Kidney glomerular epithelial cell (primary cell): ENCODE measurements at regions not wholly inside any gene's neighbourhood (a gene's known extent, or its start where the extent isn't known, plus 50 kb on each side); places are given as distances from the start of the nearest gene placed in this dataset.

Experiments used
- DNase-seq: peaks from one replicate; lab custom pipeline; 2025; lab: John Stamatoyannopoulos, UW

- DNase-seq = no peak
Measured at GRCh38 chr13:33515146-33515545, 229.6 kb upstream of the STARD13 start.

DNA sequence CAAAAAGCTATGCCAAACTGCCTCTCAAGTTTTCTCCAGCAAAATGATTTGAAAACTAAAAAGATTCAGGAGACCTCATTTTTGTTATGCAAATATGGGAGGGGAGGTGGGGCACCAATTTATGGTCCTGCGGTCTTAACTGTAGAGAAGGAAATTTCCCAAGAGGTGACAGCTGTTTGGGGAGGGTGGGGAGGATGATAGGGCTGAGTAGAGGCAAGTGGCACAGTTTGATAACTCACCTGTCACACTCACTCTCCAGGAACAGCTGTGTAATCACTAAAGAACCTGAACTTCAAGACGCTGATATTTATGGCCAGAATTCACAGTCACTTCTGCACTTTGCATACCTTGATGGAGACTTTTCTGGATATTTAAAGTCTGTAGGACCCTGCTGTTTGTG lies 232.9 kb upstream of the STARD13 start:
- DNase-seq = no peak

DNA sequence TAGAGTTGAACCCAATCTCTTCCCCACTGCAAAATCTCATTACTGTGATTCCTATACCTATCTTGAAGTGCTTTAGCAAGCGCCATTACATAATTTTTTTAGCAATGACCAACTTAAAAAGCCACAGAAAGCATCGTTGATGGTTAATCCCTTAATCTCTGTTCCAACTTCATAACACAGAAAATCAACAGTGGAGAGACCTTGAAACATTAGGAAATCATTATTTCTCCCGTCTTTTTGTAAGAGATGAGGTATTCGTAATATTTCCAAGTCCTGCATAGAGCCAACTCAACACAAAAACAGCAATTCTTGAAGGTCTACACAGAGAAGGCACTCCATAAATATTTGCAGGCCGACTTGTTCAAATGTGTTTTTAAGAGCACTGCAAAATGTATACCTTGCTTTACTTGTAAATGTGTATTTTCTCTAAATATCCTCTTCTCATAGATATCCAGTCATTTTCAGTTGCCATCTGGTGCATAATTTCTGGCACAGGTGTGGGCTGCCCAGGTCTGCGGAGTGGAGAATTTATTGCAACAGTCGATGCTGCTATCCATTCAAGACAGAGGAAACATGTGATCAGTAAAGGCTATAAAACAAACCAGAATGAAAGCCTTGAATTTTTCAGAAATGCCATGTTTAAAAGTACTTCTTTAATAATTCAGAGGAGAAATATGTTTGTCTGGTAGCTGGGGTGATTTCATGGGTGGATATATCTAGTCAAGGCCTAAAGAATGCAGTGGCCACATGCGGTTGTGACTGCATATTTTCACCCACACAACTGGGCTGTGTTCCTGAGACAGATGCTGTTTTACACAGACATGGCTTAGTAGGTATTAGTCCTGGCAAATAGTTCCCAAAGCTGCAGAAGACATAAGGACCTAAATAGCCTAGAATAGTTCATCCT lies 234.3 kb upstream of the STARD13 start:
- no peak for DNase-seq

DNA sequence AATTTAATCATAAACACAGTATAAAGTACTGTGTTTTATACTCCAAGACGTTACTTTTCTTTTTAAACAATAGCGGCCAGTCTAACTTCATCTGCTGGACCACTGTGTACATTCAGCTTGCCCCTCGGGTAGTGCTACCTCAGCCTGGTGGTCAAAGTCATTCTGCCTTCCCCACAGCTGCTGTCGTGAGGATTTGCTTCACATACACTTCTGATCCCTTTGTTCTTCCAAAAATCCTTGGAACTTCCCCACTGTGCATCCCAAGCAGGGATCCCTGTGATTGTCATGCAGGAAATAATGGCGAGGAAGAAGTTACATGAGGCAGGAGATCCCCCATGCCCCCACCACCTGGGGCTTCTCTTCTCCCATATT lies 234.9 kb upstream of the STARD13 start:
- DNase-seq = no peak

- DNase-seq = no peak
Measured at GRCh38 chr13:33524086-33524485, 238.5 kb upstream of the STARD13 start.

- no peak for DNase-seq
Measured at GRCh38 chr13:33525763-33526162, 240.2 kb upstream of the STARD13 start.

- DNase-seq = no peak
Measured at GRCh38 chr13:33526718-33527117, 241.2 kb upstream of the STARD13 start.

GRCh38 chr13:33528896-33529295 lies 243.3 kb upstream of the STARD13 start:
- no peak for DNase-seq

GRCh38 chr13:33531484-33531883 lies 245.9 kb upstream of the STARD13 start:
- no peak for DNase-seq

DNA sequence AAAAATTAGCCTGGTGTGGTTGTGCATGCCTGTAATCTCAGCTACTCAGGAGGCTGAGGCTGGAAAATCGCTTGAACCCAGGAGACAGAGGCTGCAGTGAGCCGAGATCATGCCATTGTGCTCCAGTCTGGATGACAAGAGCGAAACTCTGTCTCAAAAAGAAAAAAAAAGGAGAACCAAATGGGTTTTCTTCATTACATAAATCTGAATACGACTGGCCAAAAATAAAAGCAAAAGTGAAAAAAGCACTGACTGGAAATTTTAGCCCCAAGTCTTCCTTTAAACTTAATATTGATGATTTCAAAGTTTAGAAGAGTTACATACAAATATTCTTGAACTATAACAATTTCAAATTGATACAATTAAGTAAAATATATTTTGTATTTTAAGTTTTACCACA lies 249.5 kb upstream of the STARD13 start:
- no peak for DNase-seq

- DNase-seq = no peak
Measured at GRCh38 chr13:33536601-33537000, 251.0 kb upstream of the STARD13 start.

DNA sequence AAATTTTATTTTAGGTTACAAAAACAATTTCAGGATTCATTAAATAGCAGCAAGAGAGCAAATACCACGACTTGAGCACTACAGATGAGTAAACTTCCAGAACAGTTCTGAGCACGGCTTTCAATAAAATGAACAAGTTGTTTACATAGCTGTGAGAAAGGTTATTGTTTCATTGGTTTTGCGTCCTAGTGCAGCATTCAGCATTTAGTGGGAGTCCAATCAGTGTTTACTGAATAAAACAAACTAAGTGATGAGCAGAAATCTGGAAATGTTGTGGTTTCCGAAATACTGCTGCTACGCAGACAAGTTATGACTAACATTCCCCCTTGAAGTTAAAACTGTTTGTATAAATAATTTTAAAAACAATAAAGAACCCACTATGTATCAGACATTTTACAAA lies 251.5 kb upstream of the STARD13 start:
- peak; percentile 14 for DNase-seq

- no peak for DNase-seq
Measured at GRCh38 chr13:33537676-33538075, 252.1 kb upstream of the STARD13 start.

- no peak for DNase-seq
Measured at GRCh38 chr13:33541456-33541855, 255.9 kb upstream of the STARD13 start.

GRCh38 chr13:33541962-33542308 lies 256.4 kb upstream of the STARD13 start:
- DNase-seq = no peak

GRCh38 chr13:33542309-33543088 lies 256.9 kb upstream of the STARD13 start:
- peak; percentile 100 for DNase-seq

GRCh38 chr13:33543089-33543459 lies 257.5 kb upstream of the STARD13 start:
- DNase-seq = no peak

- DNase-seq = no peak
Measured at GRCh38 chr13:33543631-33544265, 258.2 kb upstream of the STARD13 start.

DNA sequence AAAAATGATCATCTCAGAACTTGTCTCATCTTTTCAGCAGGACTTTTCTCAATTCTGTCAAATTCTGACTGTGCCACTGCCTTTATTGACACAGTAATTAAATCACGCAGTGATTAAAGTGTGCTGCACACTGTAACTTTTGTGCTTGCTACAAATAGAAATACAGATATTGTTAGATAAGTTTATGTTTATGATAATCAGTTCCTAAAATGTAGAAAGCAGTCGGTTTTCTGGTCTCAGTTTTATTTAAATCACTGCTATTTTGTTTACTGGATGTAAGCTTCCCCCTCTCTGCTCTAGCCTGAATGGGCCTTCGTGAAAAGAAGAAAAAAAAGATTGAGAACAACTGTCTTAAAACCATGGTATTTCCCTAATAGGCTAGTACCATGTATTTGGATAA lies 258.8 kb upstream of the STARD13 start:
- DNase-seq = no peak

DNA sequence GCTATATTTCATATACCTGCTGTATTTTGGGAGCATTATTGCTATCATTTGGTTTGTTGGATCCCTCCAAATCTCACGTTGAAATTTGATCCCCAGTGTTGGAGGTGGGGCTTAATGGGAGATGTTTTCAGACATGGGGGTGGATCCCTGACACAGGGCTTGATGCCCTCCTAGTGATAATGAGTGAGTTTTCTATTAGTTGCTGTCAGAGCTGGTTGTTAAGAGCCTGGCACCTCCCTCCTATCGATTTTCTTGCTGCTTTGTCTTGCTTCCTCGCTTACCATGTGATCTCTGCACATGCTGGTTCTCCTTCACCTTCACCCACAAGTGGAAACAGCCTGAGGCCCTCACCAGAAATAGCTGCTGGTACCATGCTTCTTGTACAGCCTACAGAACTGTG lies 259.9 kb upstream of the STARD13 start:
- DNase-seq = no peak

DNA sequence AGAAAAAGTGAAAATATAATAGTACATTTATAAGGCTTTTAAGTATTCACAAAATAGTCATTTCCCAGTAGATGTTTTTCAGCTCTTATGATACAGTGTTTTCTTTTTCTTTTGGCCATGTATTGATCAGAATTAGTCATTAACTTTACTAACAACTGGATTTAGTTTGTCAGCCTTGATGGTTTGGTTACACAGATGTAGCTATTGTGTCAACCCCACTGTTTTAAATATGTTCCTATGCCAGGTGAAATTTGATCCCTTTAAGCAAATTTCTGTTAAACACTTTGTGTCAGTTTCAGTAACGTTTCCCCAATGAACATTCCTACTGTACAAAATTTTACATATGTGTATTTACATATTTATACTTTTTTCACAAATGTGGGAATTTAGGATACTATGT lies 261.5 kb upstream of the STARD13 start:
- DNase-seq = no peak

DNA sequence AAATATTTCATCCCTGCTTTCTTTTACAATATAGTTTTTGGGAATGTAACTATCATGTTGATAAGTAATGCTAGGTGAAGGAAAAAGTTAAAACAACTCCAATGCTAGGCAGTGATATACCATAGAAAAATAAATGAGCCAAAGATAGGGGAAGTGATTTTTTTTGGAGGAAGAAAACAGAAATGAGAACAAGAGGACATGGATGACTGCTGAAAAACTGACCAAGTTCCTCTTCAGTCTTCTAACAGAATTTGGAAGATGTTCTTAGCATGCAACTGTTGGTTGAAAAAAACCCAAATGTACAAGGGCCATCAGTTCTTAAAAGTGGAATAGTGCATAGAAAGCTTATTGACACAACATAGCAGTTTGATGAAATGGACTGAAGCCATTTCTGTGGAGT lies 262.5 kb upstream of the STARD13 start:
- DNase-seq = no peak

DNA sequence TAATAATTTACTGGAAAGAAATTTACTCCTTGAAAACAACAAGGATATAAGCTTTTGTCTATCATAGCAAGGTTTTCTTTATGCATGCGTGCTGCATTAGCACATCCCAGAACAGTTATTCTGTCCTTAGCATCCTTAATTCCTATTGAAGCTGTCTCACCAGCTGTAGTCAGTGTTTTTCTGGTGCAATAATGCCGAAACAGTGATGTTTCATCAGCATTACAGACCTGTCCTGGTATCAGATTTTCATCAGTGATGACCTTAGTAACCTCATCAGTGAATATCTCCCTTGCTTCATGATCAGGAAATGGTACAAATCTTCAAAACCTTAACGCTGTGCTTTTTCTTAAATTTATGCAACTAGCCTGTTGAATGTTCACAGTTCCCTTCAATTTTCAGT lies 264.7 kb upstream of the STARD13 start:
- DNase-seq = no peak
